Esophagus squamous epithelium (tissue), 4 donors: ENCODE measurements at regions not wholly inside any gene's neighbourhood (a gene's known extent, or its start where the extent isn't known, plus 50 kb on each side); places are given as distances from the start of the nearest gene placed in this dataset.

Experiments
- POLR2A ChIP-seq, 4 donors: fragments of 450-650 bp; IDR thresholded peaks; one replicate each; pipeline ENCODE4 v1.6.1; 2017; ENCODE audit warnings: antibody characterized with exemption in 4 of 4, mild to moderate bottlenecking in 4 of 4, moderate library complexity in 3 of 4
- TF ChIP-seq, protein P1 (sequence below), 6 experiments: fragments of 450-650 bp in 4 of 6; fragments of 200-600 bp in 2 of 6; sonication (generic) in 2 of 6; IDR thresholded peaks; one replicate each; pipeline ENCODE4 v1.5.1; 2016 to 2019; ENCODE audit warnings: antibody characterized with exemption in 6 of 6, mild to moderate bottlenecking in 4 of 6, moderate library complexity in 4 of 6

DNA sequence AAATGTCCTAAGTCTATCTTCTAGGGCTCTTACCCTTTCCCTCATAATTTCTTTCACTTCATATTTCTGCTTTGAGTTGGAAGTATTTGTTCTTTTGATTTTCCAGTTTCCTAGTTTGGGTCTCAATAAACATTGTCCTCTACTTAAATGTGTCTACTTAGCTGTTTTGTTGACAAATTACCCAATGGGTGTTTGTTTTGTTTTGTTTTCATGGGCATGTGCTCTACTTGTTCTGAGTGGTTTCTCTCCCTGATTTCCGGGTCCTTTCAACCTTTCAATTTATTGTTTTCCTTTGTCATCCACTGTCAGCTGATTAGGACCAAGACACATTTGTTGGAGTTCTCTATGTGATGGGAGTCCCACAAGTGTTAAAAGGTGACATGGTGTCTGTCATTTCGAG, 1181.4 kb downstream of the RPA4 start:
- no peak for TF ChIP-seq POLR2A (IDR thresholded peaks at IDR 0.05)
- TF ChIP-seq, protein P1, sequence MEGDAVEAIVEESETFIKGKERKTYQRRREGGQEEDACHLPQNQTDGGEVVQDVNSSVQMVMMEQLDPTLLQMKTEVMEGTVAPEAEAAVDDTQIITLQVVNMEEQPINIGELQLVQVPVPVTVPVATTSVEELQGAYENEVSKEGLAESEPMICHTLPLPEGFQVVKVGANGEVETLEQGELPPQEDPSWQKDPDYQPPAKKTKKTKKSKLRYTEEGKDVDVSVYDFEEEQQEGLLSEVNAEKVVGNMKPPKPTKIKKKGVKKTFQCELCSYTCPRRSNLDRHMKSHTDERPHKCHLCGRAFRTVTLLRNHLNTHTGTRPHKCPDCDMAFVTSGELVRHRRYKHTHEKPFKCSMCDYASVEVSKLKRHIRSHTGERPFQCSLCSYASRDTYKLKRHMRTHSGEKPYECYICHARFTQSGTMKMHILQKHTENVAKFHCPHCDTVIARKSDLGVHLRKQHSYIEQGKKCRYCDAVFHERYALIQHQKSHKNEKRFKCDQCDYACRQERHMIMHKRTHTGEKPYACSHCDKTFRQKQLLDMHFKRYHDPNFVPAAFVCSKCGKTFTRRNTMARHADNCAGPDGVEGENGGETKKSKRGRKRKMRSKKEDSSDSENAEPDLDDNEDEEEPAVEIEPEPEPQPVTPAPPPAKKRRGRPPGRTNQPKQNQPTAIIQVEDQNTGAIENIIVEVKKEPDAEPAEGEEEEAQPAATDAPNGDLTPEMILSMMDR (IDR thresholded peaks at IDR 0.05) = no peak
